ENCODE measurements at regions not wholly inside any gene's neighbourhood (a gene's known extent, or its start where the extent isn't known, plus 50 kb on each side); places are given as distances from the start of the nearest gene placed in this dataset.

DNA sequence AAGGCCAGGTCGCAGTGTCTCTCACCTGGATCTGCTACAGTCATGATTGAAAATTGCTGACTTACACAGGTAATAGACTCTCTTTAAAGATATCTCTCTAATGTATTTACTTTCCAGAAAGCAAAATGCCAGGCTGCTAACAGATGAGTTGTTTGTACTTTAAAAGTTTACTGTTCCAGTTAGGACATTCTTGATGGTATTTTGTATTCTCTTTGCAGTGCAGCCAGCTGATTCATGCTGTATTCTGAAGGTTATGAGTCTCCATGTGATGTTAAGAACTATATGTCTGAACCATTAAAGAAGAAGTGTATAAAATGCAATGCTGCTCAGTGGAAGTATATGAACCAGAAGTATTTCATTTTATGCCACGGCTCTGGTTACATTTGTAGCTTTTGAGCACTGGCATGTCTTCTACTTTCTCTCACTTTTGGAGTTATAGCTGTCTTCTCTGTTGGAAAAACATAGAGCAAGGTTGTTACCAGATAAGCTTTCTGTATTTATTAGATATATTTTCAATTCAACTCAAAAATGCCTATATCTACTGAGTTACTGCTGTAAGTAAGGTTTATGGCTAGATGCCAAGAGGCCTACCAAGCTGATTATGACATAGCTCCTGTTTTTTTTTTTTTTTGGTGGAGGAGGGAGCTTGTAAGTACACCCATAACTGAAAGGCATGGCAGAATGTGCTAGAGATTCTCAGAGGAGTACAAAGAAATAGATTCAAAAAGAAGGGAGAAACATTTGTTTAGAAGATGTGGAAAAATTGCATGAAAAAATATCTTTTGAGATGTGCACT is 130.5 kb upstream of the MAN1A1 start:
- TF ChIP-seq ESRRA (CRISPR knock-in tag; IDR thresholded peaks at IDR 0.05; ENCODE audit: low read depth) (no peak), CBFB (CRISPR knock-in tag; IDR thresholded peaks at IDR 0.05) (no peak), POLR2A (IDR thresholded peaks at IDR 0.05; ENCODE audit: insufficient read depth in 1 of 2, low read depth in 2 of 2, low read length in 2 of 2) (no peak), ATF1 (CRISPR knock-in tag; IDR thresholded peaks at IDR 0.05) (no peak), EZH2 (conservative IDR thresholded peaks at IDR 0.05; ENCODE audit: low read depth, low read length) (no peak)
- TF ChIP-seq, protein P1, sequence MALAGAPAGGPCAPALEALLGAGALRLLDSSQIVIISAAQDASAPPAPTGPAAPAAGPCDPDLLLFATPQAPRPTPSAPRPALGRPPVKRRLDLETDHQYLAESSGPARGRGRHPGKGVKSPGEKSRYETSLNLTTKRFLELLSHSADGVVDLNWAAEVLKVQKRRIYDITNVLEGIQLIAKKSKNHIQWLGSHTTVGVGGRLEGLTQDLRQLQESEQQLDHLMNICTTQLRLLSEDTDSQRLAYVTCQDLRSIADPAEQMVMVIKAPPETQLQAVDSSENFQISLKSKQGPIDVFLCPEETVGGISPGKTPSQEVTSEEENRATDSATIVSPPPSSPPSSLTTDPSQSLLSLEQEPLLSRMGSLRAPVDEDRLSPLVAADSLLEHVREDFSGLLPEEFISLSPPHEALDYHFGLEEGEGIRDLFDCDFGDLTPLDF (CRISPR knock-in tag; IDR thresholded peaks at IDR 0.05): no peak
